ENCODE measurements at regions not wholly inside any gene's neighbourhood (a gene's known extent, or its start where the extent isn't known, plus 50 kb on each side); places are given as distances from the start of the nearest gene placed in this dataset.

GRCh38 chr1:56222914-56223540, 356.3 kb downstream of the PLPP3 start:
- DNase-seq (ENCODE audit: low read depth): no peak

- no peak for DNase-seq (ENCODE audit: low read depth)
Measured at GRCh38 chr1:56220021-56220420, 359.3 kb downstream of the PLPP3 start.

- no peak for DNase-seq (ENCODE audit: low read depth)
Measured at GRCh38 chr1:56218023-56218422, 361.3 kb downstream of the PLPP3 start.

GRCh38 chr1:56216218-56216617, 363.1 kb downstream of the PLPP3 start:
- peak; percentile 42 for DNase-seq (ENCODE audit: low read depth)

GRCh38 chr1:56215771-56216170, 363.6 kb downstream of the PLPP3 start:
- no peak for DNase-seq (ENCODE audit: low read depth)

- no peak for DNase-seq (ENCODE audit: low read depth)
Measured at GRCh38 chr1:56215086-56215485, 364.3 kb downstream of the PLPP3 start.

GRCh38 chr1:56213068-56213467, 366.3 kb downstream of the PLPP3 start:
- DNase-seq (ENCODE audit: low read depth): no peak

GRCh38 chr1:56212143-56212542, 367.2 kb downstream of the PLPP3 start:
- DNase-seq (ENCODE audit: low read depth): no peak

- no peak for DNase-seq (ENCODE audit: low read depth)
Measured at GRCh38 chr1:56206391-56206790, 373.0 kb downstream of the PLPP3 start.

- DNase-seq (ENCODE audit: low read depth): no peak
Measured at GRCh38 chr1:56204206-56204605, 375.2 kb downstream of the PLPP3 start.

- DNase-seq (ENCODE audit: low read depth): no peak
Measured at GRCh38 chr1:56202796-56203492, 376.4 kb downstream of the PLPP3 start.

- DNase-seq (ENCODE audit: low read depth): no peak
Measured at GRCh38 chr1:56202186-56202585, 377.2 kb downstream of the PLPP3 start.

- no peak for DNase-seq (ENCODE audit: low read depth)
Measured at GRCh38 chr1:56200896-56201295, 378.5 kb downstream of the PLPP3 start.

- no peak for DNase-seq (ENCODE audit: low read depth)
Measured at GRCh38 chr1:56200442-56200841, 378.9 kb downstream of the PLPP3 start.

GRCh38 chr1:56199956-56200355, 379.4 kb downstream of the PLPP3 start:
- DNase-seq (ENCODE audit: low read depth): no peak

- no peak for DNase-seq (ENCODE audit: low read depth)
Measured at GRCh38 chr1:56199061-56199460, 380.3 kb downstream of the PLPP3 start.

- no peak for DNase-seq (ENCODE audit: low read depth)
Measured at GRCh38 chr1:56197946-56198345, 381.4 kb downstream of the PLPP3 start.

GRCh38 chr1:56196839-56197238, 382.5 kb downstream of the PLPP3 start:
- no peak for DNase-seq (ENCODE audit: low read depth)

GRCh38 chr1:56194701-56195300, 384.6 kb downstream of the PLPP3 start:
- peak; percentile 69 for DNase-seq (ENCODE audit: low read depth)

- no peak for DNase-seq (ENCODE audit: low read depth)
Measured at GRCh38 chr1:56193656-56194055, 385.7 kb downstream of the PLPP3 start.

- peak; percentile 75 for DNase-seq (ENCODE audit: low read depth)
Measured at GRCh38 chr1:56191369-56191768, 388.0 kb downstream of the PLPP3 start.

GRCh38 chr1:56190806-56191365, 388.5 kb downstream of the PLPP3 start:
- DNase-seq (ENCODE audit: low read depth): peak; percentile 91

Measured in stromal cell of bone marrow (primary cell).